ENCODE measurements at regions not wholly inside any gene's neighbourhood (a gene's known extent, or its start where the extent isn't known, plus 50 kb on each side); places are given as distances from the start of the nearest gene placed in this dataset.

- TF ChIP-seq ZNF274 (IDR thresholded peaks at IDR 0.05; ENCODE audit: low read depth, low read length) (no peak), SUZ12 (IDR thresholded peaks at IDR 0.05; ENCODE audit: extremely low read depth, insufficient read depth, insufficient read length) (no peak)
Observed at GRCh38 chr4:149897783-149898182, 82.1 kb upstream of the IQCM start.
